Urinary bladder (tissue), 3 donors: ENCODE measurements at regions not wholly inside any gene's neighbourhood (a gene's known extent, or its start where the extent isn't known, plus 50 kb on each side); places are given as distances from the start of the nearest gene placed in this dataset.

Experiments
- DNase-seq: peaks from one replicate; pipeline ENCODE4 v3.0.0-alpha.2; 2015; ENCODE audit errors: extremely low spot score
- H3K27ac ChIP-seq: one replicate; pipeline ENCODE4 v1.5.1; 2013; ENCODE audit warnings: low read depth, mild to moderate bottlenecking, moderate library complexity
- H3K36me3 ChIP-seq: one replicate; pipeline ENCODE4 v1.6.1; 2013; ENCODE audit warnings: mild to moderate bottlenecking, moderate library complexity; ENCODE audit not compliant: insufficient read depth
- H3K4me1 ChIP-seq: one replicate; pipeline ENCODE4 v1.6.1; 2013; ENCODE audit warnings: mild to moderate bottlenecking, moderate library complexity; ENCODE audit not compliant: insufficient read depth
- H3K4me3 ChIP-seq: one replicate; pipeline ENCODE4 v1.5.1; 2013; ENCODE audit warnings: low read depth, low read length
- WGBS: extraction: QIAGEN DNeasy Blood & Tissue Kit; methylation state at CpG from one replicate; pipeline ENCODE4 v1.1.7; 2013; 5-methylcytosine and 5-hydroxymethylcytosine counted together
- donor health status: healthy with polysubstance abuse.
- donor health status: healthy.

DNA sequence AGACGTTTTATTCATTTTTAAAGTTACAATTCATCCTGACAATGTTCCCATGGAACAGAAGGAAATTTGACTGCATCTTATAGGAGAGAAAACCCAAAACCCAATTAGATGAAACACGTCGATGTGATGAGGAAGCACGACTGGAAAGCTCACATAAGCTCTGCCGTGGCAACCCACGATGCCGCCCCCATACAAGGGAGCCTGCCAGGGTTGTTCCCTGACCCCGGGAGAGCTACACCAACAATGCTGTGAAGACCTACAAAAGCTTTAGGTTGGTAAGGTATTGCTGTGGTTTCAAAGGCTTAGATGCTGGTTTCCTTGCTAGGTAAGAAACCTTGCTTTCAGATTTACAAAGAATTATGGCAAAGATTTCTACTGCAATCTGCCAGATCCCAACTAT lies 393.1 kb downstream of the KLF12 start:
- Histone ChIP-seq H3K4me3 (no peak overlapping the region), H3K36me3 (no peaks in the 10 kb centered on the region), H3K4me1 (no peaks in the 10 kb centered on the region), H3K27ac (no peak overlapping the region)
- 60% methylated on average over 8 of the region's 8 CpGs for WGBS
- no peak for DNase-seq

DNA sequence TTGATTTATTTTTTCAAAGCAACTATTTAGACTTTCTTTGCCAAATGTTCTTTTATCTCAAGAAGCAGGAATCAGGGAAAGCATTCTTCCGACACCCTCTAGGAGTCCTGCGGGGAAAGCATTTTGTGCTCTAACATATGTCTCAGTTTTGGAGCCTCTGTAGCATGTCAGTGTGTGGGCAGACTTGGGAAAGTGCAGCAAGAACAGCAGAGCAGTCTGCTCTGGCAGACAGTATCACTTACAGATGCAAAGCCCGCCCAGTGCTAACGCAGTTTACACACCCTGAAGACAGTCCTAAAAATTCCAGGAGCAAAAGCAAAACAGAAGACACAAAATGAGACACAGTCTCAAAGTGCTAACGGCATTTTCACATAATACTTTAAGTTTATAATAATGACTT lies 393.5 kb downstream of the KLF12 start:
- H3K27ac ChIP-seq = no peak overlapping the region
- WGBS = 48% methylated on average over 5 of the region's 5 CpGs

DNA sequence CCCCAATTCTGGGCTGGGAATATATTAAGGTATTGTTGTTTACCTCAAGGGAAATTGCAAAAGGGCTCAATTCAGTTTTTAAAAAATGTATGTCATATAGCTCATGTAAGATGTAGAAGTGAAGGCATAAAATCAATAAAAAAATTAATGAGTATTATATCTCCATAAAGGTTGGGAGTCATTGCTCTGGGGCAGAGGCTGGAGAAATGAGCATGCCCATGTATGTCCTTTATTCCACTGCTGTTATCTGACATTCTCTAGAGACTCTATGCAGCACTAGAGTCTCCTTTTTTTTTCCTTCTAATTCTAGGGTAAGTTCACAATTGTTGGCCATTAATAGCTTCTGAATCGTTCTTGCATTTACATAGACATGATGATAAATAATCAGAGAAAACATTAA lies 394.8 kb downstream of the KLF12 start:
- H3K27ac ChIP-seq = no peak overlapping the region
- H3K4me1 ChIP-seq = no peaks in the 10 kb centered on the region
- DNase-seq = no peak
- no peaks in the 10 kb centered on the region for H3K36me3 ChIP-seq
- WGBS = 69% methylated on average over 1 of the region's 1 CpG
- no peak overlapping the region for H3K4me3 ChIP-seq

More for the DNA sequence above, 393.5 kb downstream of the KLF12 start:
- no peak for DNase-seq
- Histone ChIP-seq H3K36me3 (no peaks in the 10 kb centered on the region), H3K4me3 (no peak overlapping the region), H3K4me1 (no peaks in the 10 kb centered on the region)

DNA sequence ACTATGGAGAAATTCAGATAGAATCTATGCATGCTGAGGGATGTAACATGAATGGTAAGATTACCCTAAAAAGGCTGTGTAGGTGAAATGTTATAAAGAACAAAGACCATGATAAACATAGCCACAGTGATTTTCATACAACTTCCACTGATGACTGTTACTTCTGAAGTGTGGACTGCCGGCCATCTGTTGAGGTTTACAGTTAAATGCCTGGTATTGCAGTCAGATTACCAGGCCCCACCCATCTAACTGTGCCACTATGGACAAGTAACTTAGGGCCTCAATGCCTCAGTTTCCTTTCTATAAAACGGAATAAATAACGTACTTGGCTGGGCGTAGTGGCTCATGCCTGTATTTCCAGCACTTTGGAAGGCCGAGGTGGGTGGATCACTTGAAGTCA lies 395.6 kb downstream of the KLF12 start:
- no peaks in the 10 kb centered on the region for H3K4me1 ChIP-seq
- H3K4me3 ChIP-seq = no peak overlapping the region
- no peak for DNase-seq
- 97% methylated on average over 5 of the region's 5 CpGs for WGBS
- H3K27ac ChIP-seq = no peak overlapping the region
- no peaks in the 10 kb centered on the region for H3K36me3 ChIP-seq

DNA sequence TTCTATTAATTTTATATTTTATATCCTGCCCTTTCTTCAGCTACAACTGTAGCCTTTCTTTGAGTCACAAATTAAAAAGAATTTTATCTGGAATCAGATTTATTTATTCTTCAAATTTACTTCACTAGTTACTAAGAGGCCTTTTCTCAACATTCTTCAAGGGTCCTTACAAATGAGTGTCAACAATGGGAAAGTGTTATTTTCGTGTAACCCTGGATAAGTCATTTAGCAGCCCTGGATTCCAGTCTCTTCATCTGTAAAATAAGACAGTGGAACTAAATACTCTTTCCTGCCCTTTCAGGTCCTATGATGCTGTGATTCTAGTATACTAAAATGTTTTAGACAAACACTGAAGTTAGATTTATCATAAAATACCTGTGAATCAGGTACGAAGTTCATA lies 397.0 kb downstream of the KLF12 start:
- no peak for DNase-seq
- H3K4me1 ChIP-seq = no peaks in the 10 kb centered on the region
- WGBS = 93% methylated on average over 2 of the region's 2 CpGs

DNA sequence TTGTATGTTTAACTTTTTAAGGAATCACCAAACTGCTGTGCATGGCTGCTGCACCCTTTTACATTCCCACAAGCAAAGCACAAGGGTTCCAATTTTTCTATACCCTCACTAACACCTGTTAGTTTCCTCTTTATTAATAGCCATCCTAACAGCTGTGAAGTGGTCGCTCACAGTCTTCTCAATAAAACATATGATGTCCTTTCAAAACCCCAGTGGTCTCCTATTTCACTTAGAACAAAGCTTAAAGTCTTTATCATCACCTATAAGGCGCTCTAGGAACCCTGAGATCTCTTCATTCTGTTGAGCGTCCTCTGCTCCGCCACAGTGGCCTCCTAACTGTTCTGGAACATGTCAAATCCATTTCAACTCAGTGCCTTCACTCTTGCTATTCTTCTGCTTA lies 400.5 kb downstream of the KLF12 start:
- Histone ChIP-seq H3K36me3 (no peaks in the 10 kb centered on the region), H3K27ac (no peak overlapping the region), H3K4me1 (no peaks in the 10 kb centered on the region), H3K4me3 (no peak overlapping the region)
- WGBS = 98% methylated on average over 4 of the region's 4 CpGs
- DNase-seq = no peak

More for the DNA sequence above, 397.0 kb downstream of the KLF12 start:
- H3K36me3 ChIP-seq = no peaks in the 10 kb centered on the region
- H3K4me3 ChIP-seq = no peak overlapping the region
- H3K27ac ChIP-seq = no peak overlapping the region

DNA sequence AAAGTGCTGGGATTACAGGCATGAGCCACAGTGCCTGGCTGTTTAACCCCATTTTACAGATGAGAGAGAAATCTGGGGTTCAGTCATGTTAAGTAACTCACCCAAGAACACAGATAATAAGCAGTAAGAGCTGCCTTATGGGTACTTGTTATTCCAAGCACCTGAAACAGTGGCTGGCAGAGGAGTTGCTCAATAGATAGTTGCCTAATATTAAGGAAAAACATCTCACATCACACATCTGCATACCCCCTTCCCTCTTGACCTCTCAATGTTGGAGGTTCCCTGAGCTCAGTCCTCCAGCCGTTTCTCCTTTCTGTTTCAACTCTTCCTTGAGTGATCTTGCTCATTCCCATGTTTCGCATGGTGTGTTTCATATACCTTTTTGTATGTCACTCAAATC lies 401.9 kb downstream of the KLF12 start:
- WGBS = 96% methylated on average over 2 of the region's 2 CpGs
- no peaks in the 10 kb centered on the region for H3K4me1 ChIP-seq
- no peaks in the 10 kb centered on the region for H3K36me3 ChIP-seq
- H3K27ac ChIP-seq = no peak overlapping the region
- DNase-seq = no peak
- H3K4me3 ChIP-seq = no peak overlapping the region

DNA sequence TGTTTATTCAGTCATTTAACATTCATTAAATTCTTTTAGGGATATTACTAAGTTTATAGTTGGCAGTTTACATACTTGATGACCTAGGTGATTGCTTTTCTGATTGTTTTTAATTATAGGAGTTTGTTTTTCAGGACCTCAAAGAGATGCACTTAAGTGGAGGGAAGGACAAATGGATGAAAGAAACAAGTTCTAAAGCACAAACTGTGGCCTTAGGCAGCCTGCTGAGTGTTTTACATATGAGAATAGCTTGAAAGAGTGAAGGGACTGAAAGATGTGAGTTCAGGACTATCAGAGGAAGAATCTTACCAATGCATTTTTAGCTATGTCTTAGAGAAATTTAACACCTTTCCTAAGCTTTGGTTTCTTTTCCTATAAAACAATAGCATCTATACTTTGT lies 402.6 kb downstream of the KLF12 start:
- DNase-seq = no peak

DNA sequence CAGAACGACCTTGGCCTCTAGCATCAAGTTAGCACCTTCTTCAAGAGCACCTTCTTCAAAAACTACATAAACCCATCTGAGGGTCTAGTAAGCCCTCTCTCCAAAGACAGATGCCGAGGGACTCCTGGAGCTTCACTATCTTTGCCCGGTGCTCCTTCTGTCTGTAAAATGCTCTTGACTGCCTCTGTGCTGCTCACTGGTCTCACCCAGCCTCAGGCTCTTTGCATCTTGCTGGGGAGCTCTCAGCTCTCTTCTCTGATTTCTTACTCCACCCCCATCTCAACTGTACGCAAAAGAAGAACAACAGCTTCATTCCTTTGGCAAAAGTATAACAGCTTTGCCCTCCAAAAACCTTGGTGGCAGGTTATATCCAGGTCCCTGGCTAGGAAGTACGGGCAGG lies 404.2 kb downstream of the KLF12 start:
- Histone ChIP-seq H3K4me1 (no peaks in the 10 kb centered on the region), H3K36me3 (no peaks in the 10 kb centered on the region)
- WGBS = 92% methylated on average over 5 of the region's 5 CpGs

More for the DNA sequence above, 402.6 kb downstream of the KLF12 start:
- H3K4me3 ChIP-seq = no peak overlapping the region
- H3K4me1 ChIP-seq = no peaks in the 10 kb centered on the region
- no peaks in the 10 kb centered on the region for H3K36me3 ChIP-seq
- no peak overlapping the region for H3K27ac ChIP-seq

DNA sequence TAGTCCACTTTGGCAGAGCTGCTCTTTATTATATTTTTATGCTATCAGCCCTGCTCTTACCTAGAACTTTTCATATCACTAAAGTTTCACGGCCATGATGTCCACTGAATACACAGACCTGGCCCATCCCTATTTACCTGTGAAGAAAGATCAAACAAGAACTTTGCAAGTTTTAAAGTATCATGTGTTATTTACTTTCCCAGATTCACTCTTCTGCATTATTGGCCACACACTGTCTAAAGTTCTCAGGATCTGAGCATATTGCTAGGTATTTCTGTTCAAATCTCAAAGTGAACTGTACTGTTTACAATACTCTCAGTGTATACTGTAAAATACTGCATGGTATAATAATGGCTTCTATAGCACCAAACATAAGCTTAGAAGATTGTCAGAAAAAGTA lies 405.2 kb downstream of the KLF12 start:
- DNase-seq = no peak
- Histone ChIP-seq H3K4me3 (no peak overlapping the region), H3K27ac (no peak overlapping the region), H3K4me1 (no peaks in the 10 kb centered on the region), H3K36me3 (no peaks in the 10 kb centered on the region)
- 96% methylated on average over 1 of the region's 1 CpG for WGBS

More for the DNA sequence above, 404.2 kb downstream of the KLF12 start:
- no peak overlapping the region for H3K4me3 ChIP-seq
- no peak overlapping the region for H3K27ac ChIP-seq
- DNase-seq = no peak

DNA sequence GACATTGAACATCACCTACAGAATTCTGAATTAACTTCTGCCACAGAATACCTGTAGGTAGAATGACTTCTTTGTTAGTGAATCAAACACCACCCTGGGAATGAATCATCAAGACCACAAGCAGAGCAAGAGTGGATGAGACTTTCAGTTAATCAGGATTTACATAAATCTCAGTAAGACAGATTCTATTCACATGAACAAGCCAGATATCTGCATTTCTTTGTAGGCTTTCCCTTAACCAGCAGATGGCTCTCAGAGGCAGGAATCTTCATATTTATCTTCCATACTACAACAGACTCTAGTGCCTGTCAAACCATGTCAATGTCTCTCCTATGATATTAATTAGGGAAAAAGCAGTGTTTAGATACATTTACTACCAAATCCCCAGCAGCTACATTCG lies 412.1 kb downstream of the KLF12 start:
- H3K4me1 ChIP-seq = no peaks in the 10 kb centered on the region
- H3K36me3 ChIP-seq = no peaks in the 10 kb centered on the region
- WGBS = 46% methylated on average over 1 of the region's 1 CpG
- H3K4me3 ChIP-seq = no peak overlapping the region
- no peak overlapping the region for H3K27ac ChIP-seq
- DNase-seq = no peak

DNA sequence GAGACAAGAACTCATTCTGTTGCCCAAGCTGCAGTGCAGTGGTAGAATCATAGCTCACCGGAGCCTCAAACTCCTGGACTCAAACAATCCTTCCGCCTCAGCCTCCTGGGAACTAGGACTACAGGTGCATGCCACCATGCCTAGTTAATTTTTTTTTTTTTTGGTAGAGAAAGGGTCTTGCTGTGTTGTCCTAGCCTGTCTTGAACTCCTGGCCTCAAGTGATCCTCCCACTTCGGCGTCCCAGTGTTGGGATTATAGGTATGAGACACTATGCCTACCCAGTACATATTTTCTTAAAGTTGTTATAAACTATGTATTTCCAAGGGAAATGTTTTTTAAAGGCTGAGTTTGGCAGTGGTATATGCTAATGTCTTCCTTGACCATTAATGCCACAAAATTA lies 412.6 kb downstream of the KLF12 start:
- Histone ChIP-seq H3K4me1 (no peaks in the 10 kb centered on the region), H3K36me3 (no peaks in the 10 kb centered on the region), H3K27ac (no peak overlapping the region), H3K4me3 (no peak overlapping the region)
- no peak for DNase-seq
- 100% methylated on average over 4 of the region's 4 CpGs for WGBS

DNA sequence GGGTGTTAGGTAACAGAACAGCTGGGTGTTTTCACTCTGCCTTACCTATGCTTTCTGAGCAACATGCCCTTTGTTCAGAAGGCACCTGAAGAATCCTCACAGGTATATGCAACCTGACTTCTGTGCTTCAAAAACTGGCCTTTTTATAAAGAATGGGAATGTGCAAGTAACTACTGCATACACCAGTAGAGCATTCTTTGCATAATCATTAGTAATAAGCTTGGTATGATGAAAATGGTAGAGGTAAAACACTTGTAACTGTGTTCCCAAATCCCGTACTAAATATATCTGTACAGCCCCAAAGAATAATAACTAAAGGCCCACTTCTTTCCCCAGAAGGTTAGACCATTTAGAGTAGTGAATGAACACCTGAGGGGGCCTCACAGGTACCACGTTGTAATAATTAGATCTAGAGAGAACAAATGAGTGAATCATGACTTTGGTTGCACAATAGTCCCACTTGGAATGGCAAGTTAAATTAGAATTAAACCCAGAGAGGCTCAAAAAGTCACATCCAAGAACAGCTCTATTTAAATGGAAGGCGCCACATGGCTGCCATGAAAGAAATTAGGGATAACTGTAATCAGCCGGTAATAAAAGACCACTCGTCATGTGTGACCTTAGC lies 413.9 kb downstream of the KLF12 start:
- Histone ChIP-seq H3K36me3 (no peaks in the 10 kb centered on the region), H3K4me3 (no peak overlapping the region), H3K4me1 (no peaks in the 10 kb centered on the region), H3K27ac (no peak overlapping the region)
- WGBS = 92% methylated on average over 5 of the region's 5 CpGs
- no peak for DNase-seq

DNA sequence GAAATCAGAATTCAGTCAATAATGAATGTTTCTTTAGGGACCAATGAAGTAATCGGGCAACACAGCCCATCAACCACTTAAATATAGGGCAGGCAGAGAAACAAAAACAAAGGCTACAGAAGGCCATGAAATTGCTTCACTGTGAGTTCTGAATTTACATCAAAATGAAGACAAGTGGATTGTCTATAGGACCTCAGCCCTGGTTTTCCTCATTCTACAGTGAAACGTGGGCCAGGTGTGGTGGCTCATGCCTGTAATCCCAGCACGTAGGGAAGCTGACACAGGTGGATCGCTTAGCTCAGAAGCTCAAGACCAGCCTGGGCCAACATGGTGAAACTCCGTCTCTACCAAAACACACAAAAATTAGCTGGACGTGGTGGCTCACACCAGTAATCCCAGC lies 416.0 kb downstream of the KLF12 start:
- Histone ChIP-seq H3K4me1 (no peaks in the 10 kb centered on the region), H3K36me3 (no peaks in the 10 kb centered on the region), H3K4me3 (no peak overlapping the region), H3K27ac (no peak overlapping the region)
- DNase-seq = no peak
- WGBS = 92% methylated on average over 6 of the region's 6 CpGs

DNA sequence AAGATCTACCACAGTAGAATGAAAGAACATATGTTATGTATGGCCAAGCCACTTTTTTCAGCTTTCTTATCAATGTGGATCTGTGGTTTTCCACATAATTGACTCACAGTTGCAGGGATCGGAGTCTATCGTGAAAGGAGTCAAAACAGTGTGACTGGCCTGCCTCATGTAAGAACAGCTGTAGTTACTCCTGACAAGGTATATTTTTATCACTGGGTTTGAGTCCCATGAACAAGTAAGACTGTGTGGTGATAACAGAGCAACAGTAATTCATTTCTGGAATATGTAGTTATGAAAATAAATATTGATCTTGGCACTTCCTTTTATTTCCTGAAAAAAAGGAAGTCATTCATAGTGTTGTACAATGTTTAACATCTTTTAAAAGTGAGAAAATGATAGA lies 416.6 kb downstream of the KLF12 start:
- Histone ChIP-seq H3K27ac (no peak overlapping the region), H3K36me3 (no peaks in the 10 kb centered on the region), H3K4me1 (no peaks in the 10 kb centered on the region), H3K4me3 (no peak overlapping the region)
- DNase-seq = no peak
- 60% methylated on average over 2 of the region's 2 CpGs for whole genome bisulfite sequencing
